HL-60 (cell line): ENCODE measurements at regions not wholly inside any gene's neighbourhood (a gene's known extent, or its start where the extent isn't known, plus 50 kb on each side); places are given as distances from the start of the nearest gene placed in this dataset.

Experiments used
- DNase-seq, 2 experiments: peaks; one replicate each; pipeline ENCODE4 v3.0.0-alpha.2; 2010 to 2020; ENCODE audit warnings: low read depth in 1 of 2, low spot score in 1 of 2
- H3K27ac ChIP-seq: fragments of 250-450 bp; sonication (Bioruptor Pico); replicated peaks from 2 replicates; pipeline ENCODE4 v1.5.1; 2020; ENCODE audit warnings: mild to moderate bottlenecking, moderate library complexity
- H3K27me3 ChIP-seq: fragments of 250-450 bp; sonication (Bioruptor Pico); 2 replicates; pipeline ENCODE4 v1.5.1; 2021; ENCODE audit warnings: mild to moderate bottlenecking, moderate library complexity; ENCODE audit not compliant: insufficient read depth, poor library complexity, severe bottlenecking
- H3K4me3 ChIP-seq: replicated peaks from 2 replicates; pipeline ENCODE4 v1.5.1; 2011; ENCODE audit warnings: mild to moderate bottlenecking, control low read depth, low read length; ENCODE audit not compliant: insufficient read depth
- GABPA ChIP-seq: IDR thresholded peaks from 2 replicates; pipeline ENCODE4 v1.6.1; 2012; ENCODE audit warnings: low read depth
- POLR2AphosphoS5 ChIP-seq: IDR thresholded peaks from 2 replicates; pipeline ENCODE4 v1.6.1; 2012; ENCODE audit warnings: low read depth
- SPI1 ChIP-seq: IDR thresholded peaks from 2 replicates; pipeline ENCODE4 v1.6.1; 2012; ENCODE audit warnings: low read depth, mild to moderate bottlenecking, borderline replicate concordance
- TF ChIP-seq, protein P1 (sequence below): IDR thresholded peaks from one replicate; pipeline ENCODE4 v1.5.1; 2011; ENCODE audit warnings: low read length, control low read depth, inconsistent platforms; ENCODE audit not compliant: insufficient read depth
- TF ChIP-seq, protein P2 (sequence below): IDR thresholded peaks from 2 replicates; pipeline ENCODE4 v1.6.1; 2012; ENCODE audit warnings: low read depth; ENCODE audit not compliant: insufficient replicate concordance

- Histone ChIP-seq H3K4me3 (no peak overlapping the region), H3K27ac (no peak overlapping the region), H3K27me3 (no peaks in the 10 kb centered on the region)
- no peak for DNase-seq
- TF ChIP-seq POLR2AphosphoS5: no peak
- no peak for TF ChIP-seq SPI1
- TF ChIP-seq, protein P1, sequence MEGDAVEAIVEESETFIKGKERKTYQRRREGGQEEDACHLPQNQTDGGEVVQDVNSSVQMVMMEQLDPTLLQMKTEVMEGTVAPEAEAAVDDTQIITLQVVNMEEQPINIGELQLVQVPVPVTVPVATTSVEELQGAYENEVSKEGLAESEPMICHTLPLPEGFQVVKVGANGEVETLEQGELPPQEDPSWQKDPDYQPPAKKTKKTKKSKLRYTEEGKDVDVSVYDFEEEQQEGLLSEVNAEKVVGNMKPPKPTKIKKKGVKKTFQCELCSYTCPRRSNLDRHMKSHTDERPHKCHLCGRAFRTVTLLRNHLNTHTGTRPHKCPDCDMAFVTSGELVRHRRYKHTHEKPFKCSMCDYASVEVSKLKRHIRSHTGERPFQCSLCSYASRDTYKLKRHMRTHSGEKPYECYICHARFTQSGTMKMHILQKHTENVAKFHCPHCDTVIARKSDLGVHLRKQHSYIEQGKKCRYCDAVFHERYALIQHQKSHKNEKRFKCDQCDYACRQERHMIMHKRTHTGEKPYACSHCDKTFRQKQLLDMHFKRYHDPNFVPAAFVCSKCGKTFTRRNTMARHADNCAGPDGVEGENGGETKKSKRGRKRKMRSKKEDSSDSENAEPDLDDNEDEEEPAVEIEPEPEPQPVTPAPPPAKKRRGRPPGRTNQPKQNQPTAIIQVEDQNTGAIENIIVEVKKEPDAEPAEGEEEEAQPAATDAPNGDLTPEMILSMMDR: no peak
- no peak for TF ChIP-seq GABPA
- TF ChIP-seq, protein P2, sequence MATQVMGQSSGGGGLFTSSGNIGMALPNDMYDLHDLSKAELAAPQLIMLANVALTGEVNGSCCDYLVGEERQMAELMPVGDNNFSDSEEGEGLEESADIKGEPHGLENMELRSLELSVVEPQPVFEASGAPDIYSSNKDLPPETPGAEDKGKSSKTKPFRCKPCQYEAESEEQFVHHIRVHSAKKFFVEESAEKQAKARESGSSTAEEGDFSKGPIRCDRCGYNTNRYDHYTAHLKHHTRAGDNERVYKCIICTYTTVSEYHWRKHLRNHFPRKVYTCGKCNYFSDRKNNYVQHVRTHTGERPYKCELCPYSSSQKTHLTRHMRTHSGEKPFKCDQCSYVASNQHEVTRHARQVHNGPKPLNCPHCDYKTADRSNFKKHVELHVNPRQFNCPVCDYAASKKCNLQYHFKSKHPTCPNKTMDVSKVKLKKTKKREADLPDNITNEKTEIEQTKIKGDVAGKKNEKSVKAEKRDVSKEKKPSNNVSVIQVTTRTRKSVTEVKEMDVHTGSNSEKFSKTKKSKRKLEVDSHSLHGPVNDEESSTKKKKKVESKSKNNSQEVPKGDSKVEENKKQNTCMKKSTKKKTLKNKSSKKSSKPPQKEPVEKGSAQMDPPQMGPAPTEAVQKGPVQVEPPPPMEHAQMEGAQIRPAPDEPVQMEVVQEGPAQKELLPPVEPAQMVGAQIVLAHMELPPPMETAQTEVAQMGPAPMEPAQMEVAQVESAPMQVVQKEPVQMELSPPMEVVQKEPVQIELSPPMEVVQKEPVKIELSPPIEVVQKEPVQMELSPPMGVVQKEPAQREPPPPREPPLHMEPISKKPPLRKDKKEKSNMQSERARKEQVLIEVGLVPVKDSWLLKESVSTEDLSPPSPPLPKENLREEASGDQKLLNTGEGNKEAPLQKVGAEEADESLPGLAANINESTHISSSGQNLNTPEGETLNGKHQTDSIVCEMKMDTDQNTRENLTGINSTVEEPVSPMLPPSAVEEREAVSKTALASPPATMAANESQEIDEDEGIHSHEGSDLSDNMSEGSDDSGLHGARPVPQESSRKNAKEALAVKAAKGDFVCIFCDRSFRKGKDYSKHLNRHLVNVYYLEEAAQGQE: no peak
Observed at GRCh38 chr11:70592641-70593165, 194.4 kb downstream of the CTTN start.

- TF ChIP-seq, protein P1: no peak
- TF ChIP-seq GABPA (no peak), SPI1 (no peak), POLR2AphosphoS5 (no peak)
- TF ChIP-seq, protein P2: no peak
- DNase-seq: no peak
- Histone ChIP-seq H3K27me3 (no peaks in the 10 kb centered on the region), H3K4me3 (no peak overlapping the region), H3K27ac (no peak overlapping the region)
Observed at GRCh38 chr11:70593446-70593983, 195.2 kb downstream of the CTTN start.

DNA sequence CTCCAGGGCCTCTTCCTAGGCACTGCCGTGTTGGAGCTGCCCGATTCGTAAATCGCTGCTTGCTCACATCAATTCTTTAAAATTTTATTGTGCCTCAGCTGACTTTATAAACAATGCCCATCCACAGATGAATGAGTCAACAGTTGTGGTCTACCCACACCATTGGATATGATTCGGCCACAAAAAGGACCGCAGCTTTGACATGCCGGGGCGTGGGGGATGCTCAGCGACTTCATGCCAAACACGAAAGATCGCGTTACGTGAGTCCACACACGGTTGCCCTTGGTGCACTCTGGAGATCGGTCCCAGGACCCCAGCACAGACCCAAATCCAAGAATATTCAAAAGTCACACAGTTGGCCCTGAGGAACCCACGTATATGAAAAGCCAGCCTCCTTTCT, 195.7 kb downstream of the CTTN start:
- H3K27ac ChIP-seq: no peak overlapping the region

More for the DNA sequence above, 195.7 kb downstream of the CTTN start:
- TF ChIP-seq, protein P1: no peak
- no peak for TF ChIP-seq POLR2AphosphoS5
- no peak for TF ChIP-seq SPI1
- TF ChIP-seq, protein P2: no peak
- no peak for TF ChIP-seq GABPA
- Histone ChIP-seq H3K27me3 (no peaks in the 10 kb centered on the region), H3K4me3 (no peak overlapping the region)
- no peak for DNase-seq
